Skeletal muscle satellite cell (primary cell): ENCODE measurements at regions not wholly inside any gene's neighbourhood (a gene's known extent, or its start where the extent isn't known, plus 50 kb on each side); places are given as distances from the start of the nearest gene placed in this dataset.

Experiments
- H3K27me3 ChIP-seq: 2 replicates; pipeline ENCODE4 v1.7.0; 2013; ENCODE audit warnings: low read length; ENCODE audit not compliant: control insufficient read depth, insufficient read depth
- H3K36me3 ChIP-seq: 2 replicates; pipeline ENCODE4 v1.7.0; 2013; ENCODE audit warnings: mild to moderate bottlenecking, control low read depth, low read length; ENCODE audit not compliant: insufficient read depth
- H3K4me1 ChIP-seq: 2 replicates; pipeline ENCODE4 v1.7.0; 2013; ENCODE audit warnings: low read length; ENCODE audit not compliant: control insufficient read depth, insufficient read depth
- H3K4me2 ChIP-seq: 2 replicates; pipeline ENCODE4 v1.7.0; 2013; ENCODE audit warnings: mild to moderate bottlenecking, low read length
- H3K4me3 ChIP-seq: 2 replicates; pipeline ENCODE4 v1.7.0; 2013; ENCODE audit warnings: low read length
- H3K9ac ChIP-seq: 2 replicates; pipeline ENCODE4 v1.7.0; 2013; ENCODE audit warnings: mild to moderate bottlenecking, low read depth, low read length, moderate library complexity
- H3K9me3 ChIP-seq: replicated peaks from 2 replicates; pipeline ENCODE4 v1.7.0; 2013; ENCODE audit warnings: mild to moderate bottlenecking, control low read depth, low read length

DNA sequence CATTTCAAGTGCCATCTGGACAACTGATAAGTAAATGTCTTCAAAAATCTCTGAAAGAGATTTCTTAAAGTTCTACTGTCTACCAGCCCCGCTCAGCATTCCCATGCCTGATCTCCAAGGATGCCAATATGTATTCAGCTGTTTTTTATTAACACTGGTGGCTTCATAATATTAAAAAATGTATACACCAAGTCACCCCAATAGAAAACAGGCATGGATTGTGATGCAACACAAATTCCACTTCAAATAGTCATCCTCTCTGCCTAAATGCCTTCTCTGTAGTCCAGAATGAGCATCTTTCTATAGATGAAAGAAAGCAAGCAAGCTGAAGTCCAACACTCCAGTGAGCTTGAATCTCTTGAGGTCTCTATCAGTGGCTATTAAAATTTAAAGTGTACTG, 152.2 kb upstream of the PPARGC1A start:
- no peaks in the 10 kb centered on the region for H3K36me3 ChIP-seq
- peak overlapping the region; percentile 53 for H3K4me2 ChIP-seq
- no peaks in the 10 kb centered on the region for H3K27me3 ChIP-seq
- H3K4me3 ChIP-seq = no peak overlapping the region
- peaks cover 16% of the 10 kb centered on the region for H3K4me1 ChIP-seq
- peak overlapping the region; percentile 36 for H3K9ac ChIP-seq
- no peaks in the 10 kb centered on the region for H3K9me3 ChIP-seq

DNA sequence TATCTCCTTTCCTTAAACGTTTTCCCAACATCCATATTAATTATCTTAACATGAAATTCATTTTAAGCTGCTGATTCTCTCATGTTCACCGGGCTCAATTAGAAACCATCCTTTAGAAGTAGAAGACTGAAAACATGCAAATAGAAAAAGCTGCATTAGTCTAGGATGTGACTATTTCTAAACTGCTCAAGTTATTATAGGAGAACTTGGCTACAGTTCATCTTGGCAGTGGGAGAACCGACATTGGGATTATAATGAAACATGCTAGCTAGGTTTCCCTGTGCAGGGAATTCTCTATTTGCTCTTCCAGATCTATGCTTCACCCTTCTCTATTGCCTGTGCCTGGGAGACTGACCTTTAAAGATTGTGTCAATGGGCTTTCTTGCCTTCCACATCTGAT, 151.0 kb upstream of the PPARGC1A start:
- Histone ChIP-seq H3K4me3 (no peak overlapping the region), H3K4me2 (no peak overlapping the region), H3K4me1 (peaks cover 16% of the 10 kb centered on the region), H3K9ac (no peak overlapping the region), H3K36me3 (no peaks in the 10 kb centered on the region), H3K9me3 (no peaks in the 10 kb centered on the region), H3K27me3 (no peaks in the 10 kb centered on the region)

DNA sequence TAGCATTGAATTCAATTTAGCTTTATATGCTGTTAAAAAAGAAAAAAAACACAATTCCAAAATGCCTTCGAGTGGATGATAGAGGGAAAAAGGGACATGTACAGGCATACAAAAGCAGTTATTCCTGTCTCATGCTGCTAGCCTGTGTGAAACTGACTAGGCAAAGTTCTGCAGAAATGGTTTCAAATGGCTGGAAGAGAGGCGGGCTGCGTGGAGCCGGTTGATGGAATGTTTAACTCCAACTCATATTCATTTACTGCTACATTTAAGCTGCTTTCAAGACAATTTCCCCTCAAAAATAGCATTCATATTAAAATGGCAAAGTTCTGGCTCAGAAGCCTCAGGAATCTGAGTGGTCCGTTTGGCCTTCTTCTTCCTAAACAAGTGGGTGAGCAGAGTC, 143.8 kb upstream of the PPARGC1A start:
- no peaks in the 10 kb centered on the region for H3K4me1 ChIP-seq
- no peak overlapping the region for H3K4me3 ChIP-seq
- H3K9ac ChIP-seq = no peak overlapping the region
- no peaks in the 10 kb centered on the region for H3K9me3 ChIP-seq
- H3K36me3 ChIP-seq = no peaks in the 10 kb centered on the region
- no peak overlapping the region for H3K4me2 ChIP-seq
- H3K27me3 ChIP-seq = no peaks in the 10 kb centered on the region

DNA sequence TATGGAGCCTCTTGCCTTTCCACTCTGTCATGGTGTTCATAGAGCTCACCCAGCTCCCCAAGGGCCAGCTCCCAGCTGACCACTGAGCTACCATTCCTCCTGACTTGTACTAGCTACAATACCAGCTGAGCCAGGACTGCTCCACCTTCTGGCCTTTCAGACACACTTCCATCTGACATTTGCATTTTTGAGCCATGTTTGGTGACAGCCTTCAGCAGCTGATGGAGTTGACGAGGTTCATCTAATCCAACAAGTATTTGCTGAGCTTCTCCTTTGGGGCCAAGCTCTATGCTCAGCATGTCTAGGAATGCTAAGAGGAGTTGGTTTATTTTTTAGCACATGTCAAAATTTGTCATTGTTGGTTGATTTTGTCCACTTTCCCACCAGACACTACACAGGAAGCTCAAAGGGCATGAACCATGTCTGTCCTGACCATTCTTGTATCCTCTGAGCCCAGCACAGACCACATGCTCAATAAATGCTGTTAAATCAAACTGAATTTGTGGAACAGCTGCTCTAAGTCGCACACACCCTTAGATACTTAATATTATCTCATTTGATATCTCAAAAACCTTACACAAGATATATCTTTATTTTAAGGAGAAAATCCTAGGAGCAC, 142.6 kb upstream of the PPARGC1A start:
- Histone ChIP-seq H3K4me3 (no peak overlapping the region), H3K27me3 (no peaks in the 10 kb centered on the region), H3K36me3 (no peaks in the 10 kb centered on the region), H3K9me3 (no peaks in the 10 kb centered on the region), H3K4me2 (no peak overlapping the region), H3K9ac (no peak overlapping the region), H3K4me1 (no peaks in the 10 kb centered on the region)

DNA sequence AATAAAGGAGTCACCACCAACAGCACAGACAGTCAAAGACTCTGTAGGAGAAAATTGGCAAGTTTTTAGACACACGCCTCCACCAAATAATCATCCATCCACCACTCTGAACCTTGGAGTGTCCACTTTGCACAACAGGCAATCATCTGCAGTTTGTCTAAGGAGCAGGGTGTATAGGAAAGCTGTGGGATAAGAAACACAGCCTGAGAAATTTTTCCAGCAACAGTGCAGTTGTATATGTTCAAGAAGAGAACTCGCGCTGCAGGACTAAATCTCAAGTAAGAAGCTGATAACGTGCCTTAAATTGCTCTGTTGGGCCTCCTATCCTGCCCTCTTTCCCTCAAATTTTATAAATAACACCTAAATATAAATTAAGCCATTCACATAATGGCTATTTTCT, 136.7 kb upstream of the PPARGC1A start:
- no peaks in the 10 kb centered on the region for H3K9me3 ChIP-seq
- no peak overlapping the region for H3K4me3 ChIP-seq
- H3K9ac ChIP-seq = no peak overlapping the region

DNA sequence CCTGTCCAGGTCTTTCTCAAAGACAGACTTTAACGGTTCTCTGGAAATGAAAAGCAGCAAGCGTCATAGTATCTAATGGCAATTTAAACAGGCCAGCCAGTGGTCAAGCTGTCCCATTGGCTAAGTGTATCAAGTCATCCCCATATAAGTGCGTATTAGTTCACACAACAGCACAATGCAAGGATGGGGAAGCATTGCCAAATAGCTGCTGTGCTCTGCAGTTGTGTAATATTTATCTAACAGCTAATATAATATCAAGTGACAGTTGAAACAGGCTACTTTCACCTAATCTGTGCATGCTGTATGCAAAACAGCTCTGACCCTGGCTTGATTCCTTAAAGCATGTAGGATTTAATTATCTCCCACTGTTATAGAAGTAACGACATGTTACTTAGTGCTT, 134.8 kb upstream of the PPARGC1A start:
- no peaks in the 10 kb centered on the region for H3K9me3 ChIP-seq

More for the DNA sequence above, 136.7 kb upstream of the PPARGC1A start:
- Histone ChIP-seq H3K4me1 (no peaks in the 10 kb centered on the region), H3K4me2 (no peak overlapping the region), H3K27me3 (peaks cover 10% of the 10 kb centered on the region), H3K36me3 (no peaks in the 10 kb centered on the region)

DNA sequence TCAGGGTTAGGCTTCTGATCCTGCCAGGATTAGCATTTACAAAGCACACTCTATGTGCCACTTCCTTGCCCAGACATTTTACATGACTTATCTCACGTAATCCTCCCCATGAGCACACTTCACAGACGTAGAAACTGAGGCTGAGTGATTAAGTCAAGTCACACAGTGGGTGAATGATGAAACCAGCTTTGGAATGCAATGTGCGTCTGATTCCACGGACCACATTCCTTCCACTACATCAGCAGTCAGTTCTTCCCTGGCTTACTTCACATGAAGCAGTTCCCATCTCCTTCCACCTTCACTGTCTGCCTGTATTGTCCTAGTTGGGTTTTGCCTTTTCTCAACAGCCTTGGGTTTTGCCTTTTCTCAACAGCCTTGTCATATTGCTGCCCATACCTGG, 134.3 kb upstream of the PPARGC1A start:
- Histone ChIP-seq H3K36me3 (no peaks in the 10 kb centered on the region), H3K4me2 (no peak overlapping the region), H3K9me3 (no peaks in the 10 kb centered on the region), H3K9ac (no peak overlapping the region), H3K4me1 (no peaks in the 10 kb centered on the region), H3K4me3 (no peak overlapping the region), H3K27me3 (peaks cover 12% of the 10 kb centered on the region)

More for the DNA sequence above, 134.8 kb upstream of the PPARGC1A start:
- Histone ChIP-seq H3K4me1 (no peaks in the 10 kb centered on the region), H3K4me3 (no peak overlapping the region), H3K36me3 (no peaks in the 10 kb centered on the region), H3K27me3 (peaks cover 12% of the 10 kb centered on the region), H3K4me2 (no peak overlapping the region), H3K9ac (no peak overlapping the region)

DNA sequence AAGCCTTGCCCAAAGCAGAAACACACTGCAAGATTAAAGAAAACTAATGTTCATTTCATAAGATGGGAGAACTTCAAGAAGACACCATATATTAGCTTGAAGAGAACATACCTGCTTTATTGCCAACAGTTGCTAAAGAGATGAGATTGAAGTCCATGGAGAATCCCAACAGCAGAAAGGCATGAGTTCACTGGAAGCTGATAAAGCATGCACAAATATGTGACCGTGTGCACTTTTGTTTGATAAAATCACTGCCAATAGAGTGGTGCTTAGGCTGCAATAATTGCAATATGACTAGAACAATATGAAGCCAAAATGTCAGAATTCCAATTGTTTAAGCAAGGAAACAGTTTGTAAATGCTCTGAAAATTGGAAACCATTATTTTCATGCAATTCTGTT, 125.9 kb upstream of the PPARGC1A start:
- H3K4me3 ChIP-seq = no peak overlapping the region
- H3K36me3 ChIP-seq = no peaks in the 10 kb centered on the region
- no peak overlapping the region for H3K9ac ChIP-seq
- H3K9me3 ChIP-seq = no peaks in the 10 kb centered on the region
- no peaks in the 10 kb centered on the region for H3K4me1 ChIP-seq
- no peaks in the 10 kb centered on the region for H3K27me3 ChIP-seq
- H3K4me2 ChIP-seq = no peak overlapping the region

DNA sequence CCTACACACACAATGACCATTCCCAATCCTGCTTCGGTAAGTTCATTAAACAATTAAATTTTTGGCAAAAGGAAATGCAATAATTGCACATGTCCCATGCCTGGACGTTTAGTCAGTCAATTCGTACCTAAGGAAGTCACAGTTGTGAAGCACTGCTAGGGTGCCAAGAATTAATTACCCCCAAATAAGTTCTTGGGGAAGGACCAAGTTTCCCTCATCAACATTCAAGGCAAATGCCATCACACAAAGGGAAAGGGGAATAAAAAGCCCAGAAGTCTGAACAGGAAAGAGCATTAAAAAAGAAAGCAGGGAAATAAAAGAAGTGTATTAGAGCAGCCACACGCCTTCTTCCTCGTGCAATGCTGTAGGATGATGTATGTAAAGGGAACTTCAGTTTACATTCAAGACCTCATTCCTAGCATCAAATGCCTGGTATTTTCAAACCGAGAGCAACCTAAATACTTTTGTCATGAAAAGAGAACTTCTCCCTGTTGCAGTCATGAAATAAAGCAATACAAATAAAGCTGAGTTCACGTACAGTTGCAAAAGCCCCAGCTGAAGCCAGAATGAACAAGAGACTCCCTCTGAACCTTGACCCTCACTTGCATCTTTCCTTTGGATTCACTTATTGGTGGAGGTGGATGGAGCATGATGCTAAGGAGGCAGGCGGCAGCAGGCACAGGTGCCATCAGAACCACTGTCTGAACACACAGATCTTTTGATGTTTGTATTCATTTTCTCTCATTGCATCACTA, 124.0 kb upstream of the PPARGC1A start:
- Histone ChIP-seq H3K9ac (no peak overlapping the region), H3K4me1 (no peaks in the 10 kb centered on the region), H3K36me3 (no peaks in the 10 kb centered on the region), H3K4me2 (no peak overlapping the region), H3K9me3 (no peaks in the 10 kb centered on the region), H3K27me3 (peaks cover 4% of the 10 kb centered on the region), H3K4me3 (no peak overlapping the region)

DNA sequence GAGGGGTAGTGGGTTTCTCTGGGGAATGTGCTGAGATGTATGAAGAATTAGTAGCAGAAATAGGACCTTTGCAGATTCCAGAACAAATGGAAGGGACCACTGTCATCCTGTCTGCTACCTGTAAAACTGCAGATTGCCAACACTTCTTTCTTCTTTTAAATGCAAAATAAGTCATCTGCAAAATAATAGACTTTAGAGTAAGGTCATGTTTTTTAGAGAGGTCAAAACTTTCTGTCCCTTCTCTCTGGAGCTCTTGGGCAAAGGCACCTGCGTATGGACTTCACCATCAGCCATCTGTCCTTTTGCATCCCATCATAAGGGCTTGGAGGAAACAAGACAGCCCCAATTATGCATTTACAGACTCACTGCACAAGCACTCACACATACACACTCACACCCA, 121.1 kb upstream of the PPARGC1A start:
- Histone ChIP-seq H3K9me3 (no peaks in the 10 kb centered on the region), H3K9ac (no peak overlapping the region), H3K36me3 (no peaks in the 10 kb centered on the region), H3K27me3 (peaks cover 4% of the 10 kb centered on the region), H3K4me3 (no peak overlapping the region), H3K4me1 (no peaks in the 10 kb centered on the region), H3K4me2 (no peak overlapping the region)

DNA sequence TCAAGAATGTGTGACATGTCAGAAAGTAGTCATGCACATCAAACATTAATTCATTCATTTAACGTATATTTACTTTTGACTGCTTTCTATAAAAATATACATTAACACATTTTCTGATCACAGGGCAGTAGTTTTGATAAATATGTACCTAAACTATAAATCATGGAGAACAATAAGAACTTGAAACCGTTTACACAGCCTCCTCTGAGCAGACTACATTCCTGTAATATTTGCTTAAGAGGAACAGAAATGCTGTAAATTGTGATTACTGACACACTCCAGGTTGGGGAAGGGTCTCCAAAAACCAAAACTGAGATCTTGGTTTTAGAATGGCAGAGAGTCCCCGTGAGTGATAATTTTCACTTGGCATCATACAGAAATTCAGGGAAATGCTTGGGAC, 120.7 kb upstream of the PPARGC1A start:
- Histone ChIP-seq H3K27me3 (peaks cover 4% of the 10 kb centered on the region), H3K4me3 (no peak overlapping the region), H3K4me2 (no peak overlapping the region), H3K9ac (no peak overlapping the region), H3K4me1 (no peaks in the 10 kb centered on the region), H3K36me3 (no peaks in the 10 kb centered on the region), H3K9me3 (no peaks in the 10 kb centered on the region)

DNA sequence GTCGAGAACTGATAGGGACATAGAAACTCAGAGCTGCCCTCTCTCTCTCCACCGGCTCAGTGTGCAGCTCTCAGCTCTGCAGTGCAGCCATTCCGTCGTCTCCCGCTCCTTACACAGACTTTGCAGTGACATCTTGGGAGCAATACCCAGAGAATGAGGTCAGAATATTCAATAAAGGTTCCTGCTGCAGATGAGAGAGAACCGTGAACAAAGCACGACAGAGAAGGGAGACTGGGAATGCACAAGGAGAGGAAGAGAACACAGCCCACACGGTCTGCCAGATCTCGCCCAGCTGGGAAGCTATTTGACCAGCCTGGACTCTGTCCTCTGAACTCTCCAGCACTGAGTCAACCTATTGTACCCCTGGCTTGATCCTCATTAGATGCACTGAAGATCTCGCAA, 118.0 kb upstream of the PPARGC1A start:
- no peaks in the 10 kb centered on the region for H3K9me3 ChIP-seq
- H3K4me1 ChIP-seq = peaks cover 10% of the 10 kb centered on the region
- no peak overlapping the region for H3K4me2 ChIP-seq
- H3K4me3 ChIP-seq = no peak overlapping the region
- H3K27me3 ChIP-seq = peaks cover 4% of the 10 kb centered on the region
- H3K36me3 ChIP-seq = no peaks in the 10 kb centered on the region
- no peak overlapping the region for H3K9ac ChIP-seq
